ENCODE measurements at regions not wholly inside any gene's neighbourhood (a gene's known extent, or its start where the extent isn't known, plus 50 kb on each side); places are given as distances from the start of the nearest gene placed in this dataset.

DNA sequence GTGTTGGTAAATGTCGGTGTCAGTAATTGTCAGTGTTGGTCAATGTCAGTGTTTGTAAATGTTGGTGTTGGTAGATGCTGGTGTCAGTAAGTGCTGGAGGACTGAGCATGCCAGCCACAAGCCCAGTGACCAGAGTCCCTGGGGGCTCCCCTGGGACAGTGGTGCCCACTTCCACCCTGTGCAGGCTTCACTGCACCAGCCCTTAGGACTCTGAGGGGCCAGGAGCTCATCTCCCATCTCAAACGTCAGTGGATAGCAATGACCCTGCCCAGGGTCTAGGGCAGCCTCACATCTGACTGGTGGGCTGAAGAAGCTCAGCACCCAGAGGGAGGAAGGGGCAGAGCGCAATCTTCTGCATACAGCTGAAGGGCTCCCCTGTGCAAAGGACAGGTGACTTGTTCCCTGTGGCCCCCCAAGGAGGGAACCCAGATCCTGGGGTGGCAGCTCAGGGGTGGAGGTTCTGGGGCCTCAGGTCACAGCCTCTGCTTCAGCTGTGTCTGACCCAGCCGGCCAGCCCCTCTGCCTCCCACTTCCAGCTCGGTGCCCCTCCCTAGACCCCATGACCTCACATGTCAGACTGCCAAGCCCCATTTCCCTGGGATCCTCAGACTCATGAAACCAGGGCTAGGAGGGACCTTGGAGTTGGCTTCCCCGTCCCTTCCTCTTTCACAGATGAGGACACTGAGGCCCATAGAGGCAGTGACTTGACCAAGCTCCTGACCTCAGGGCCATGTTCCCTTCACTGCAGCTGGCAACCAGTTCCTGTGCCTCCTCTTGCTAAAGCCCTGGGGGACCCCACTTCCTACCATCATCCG, 138.4 kb downstream of the CRYBB2 start:
- DNase-seq, result no peak
- TF ChIP-seq CTCF (IDR thresholded peaks at IDR 0.05; ENCODE audit: low read depth, low read length), result no peak
- peaks cover 77% of the 10 kb centered on the region for H3K36me3 ChIP-seq
- no peaks in the 10 kb centered on the region for H3K27me3 ChIP-seq (ENCODE audit: insufficient read depth, low read depth, severe bottlenecking)
- H3K9me3 ChIP-seq (ENCODE audit: severe bottlenecking), result no peaks in the 10 kb centered on the region
- no peak overlapping the region for H3K4me3 ChIP-seq (ENCODE audit: low read depth, low read length)
- H3K27ac ChIP-seq, result no peak overlapping the region

DNA sequence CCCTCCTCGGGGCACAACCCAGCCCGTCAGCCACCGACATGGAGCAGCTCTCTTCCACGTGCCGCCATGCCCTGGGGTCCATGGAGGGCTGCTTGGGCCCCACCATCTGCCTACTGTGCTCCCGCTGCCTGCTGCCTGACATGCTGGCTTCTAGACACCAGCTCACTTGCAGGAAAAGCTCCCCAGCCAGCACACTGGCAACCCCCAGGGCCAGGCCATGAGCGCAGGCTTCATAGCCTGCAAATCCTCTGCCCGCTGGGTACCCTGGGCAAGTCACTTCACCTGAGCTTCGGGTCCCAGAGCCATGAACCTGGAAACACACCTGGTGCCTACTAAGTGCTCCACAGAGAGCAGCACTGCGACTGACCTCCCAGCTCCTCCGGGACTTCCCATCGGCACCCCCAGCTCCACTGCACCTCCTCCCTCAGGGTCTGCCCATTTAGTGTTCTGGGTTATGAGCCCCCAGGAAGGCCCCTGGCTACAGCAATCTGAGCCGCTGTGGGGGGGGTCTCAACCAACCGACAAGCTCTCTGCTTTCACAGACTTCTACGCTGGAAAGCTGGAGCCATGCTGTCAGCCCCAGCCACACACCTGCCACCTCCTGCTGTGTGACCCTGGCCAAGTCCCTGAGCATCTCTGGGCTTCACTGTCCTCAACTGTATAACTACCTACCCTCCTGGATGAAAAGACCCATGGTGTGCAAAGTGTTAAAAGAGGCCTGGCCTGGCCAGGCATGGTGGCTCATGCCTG, 139.2 kb downstream of the CRYBB2 start:
- Histone ChIP-seq H3K27me3 (ENCODE audit: insufficient read depth, low read depth, severe bottlenecking) (no peaks in the 10 kb centered on the region), H3K9me3 (ENCODE audit: severe bottlenecking) (no peaks in the 10 kb centered on the region), H3K27ac (no peak overlapping the region), H3K4me3 (ENCODE audit: low read depth, low read length) (no peak overlapping the region), H3K36me3 (peaks cover 74% of the 10 kb centered on the region)
- DNase-seq, result no peak
- TF ChIP-seq CTCF (IDR thresholded peaks at IDR 0.05; ENCODE audit: low read depth, low read length), result no peak

DNA sequence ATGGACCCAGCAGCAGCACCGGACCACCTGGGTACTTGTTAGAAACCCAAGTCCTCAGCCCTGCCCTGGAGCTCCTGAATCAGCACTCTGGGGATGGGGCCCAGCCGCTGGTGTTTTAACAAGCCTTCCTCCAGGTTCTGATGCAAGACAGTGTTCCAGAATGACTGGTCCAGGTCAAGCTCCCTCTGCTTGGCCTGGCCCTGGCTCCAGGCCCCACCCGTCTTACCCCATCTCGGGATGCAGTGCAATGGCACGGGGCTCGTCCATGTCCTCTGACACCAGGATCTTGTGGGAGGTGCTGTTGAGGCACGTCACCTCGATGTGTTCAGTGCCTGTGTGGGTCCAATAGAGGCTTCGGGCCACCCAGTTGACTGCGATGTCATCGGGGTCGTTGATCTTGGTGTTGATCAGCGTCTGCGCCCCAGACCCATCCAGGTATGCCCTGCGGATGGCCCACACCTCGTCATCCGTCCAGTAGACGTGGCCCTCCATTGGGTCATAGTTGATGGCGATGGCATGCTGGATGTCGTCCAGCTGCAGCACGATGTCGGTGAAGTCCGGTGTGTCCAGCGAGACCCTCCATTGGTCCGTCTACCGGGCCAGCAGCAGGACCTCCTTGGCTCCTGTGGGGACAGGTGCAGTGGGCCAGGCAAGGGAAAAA, 140.3 kb downstream of the CRYBB2 start:
- TF ChIP-seq CTCF (IDR thresholded peaks at IDR 0.05; ENCODE audit: low read depth, low read length), result no peak
- DNase-seq, result no peak
- Histone ChIP-seq H3K27ac (no peak overlapping the region), H3K9me3 (ENCODE audit: severe bottlenecking) (no peaks in the 10 kb centered on the region), H3K27me3 (ENCODE audit: insufficient read depth, low read depth, severe bottlenecking) (no peaks in the 10 kb centered on the region), H3K36me3 (peaks cover 63% of the 10 kb centered on the region), H3K4me3 (ENCODE audit: low read depth, low read length) (no peak overlapping the region)

DNA sequence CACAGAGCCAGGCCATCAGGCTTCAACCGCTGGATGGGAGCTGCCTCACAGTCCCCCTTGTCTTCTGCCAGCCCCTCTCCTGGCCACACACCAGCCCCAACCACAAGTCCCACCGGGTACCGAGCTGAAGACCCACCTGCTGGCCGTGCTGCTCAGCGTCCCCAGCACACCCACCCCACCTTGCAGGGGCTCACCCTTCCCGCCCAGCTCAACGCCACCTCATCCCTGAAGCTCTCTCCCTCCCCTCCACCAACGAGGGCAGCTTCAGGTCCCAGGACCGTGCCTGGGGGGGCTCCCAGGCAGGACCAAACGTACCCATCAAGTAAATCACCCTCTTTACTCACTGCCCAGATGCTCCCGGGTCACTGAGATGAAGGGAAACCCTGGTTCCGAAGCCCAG, 141.0 kb downstream of the CRYBB2 start:
- TF ChIP-seq CTCF (IDR thresholded peaks at IDR 0.05; ENCODE audit: low read depth, low read length), result no peak
- Histone ChIP-seq H3K9me3 (ENCODE audit: severe bottlenecking) (no peaks in the 10 kb centered on the region), H3K27me3 (ENCODE audit: insufficient read depth, low read depth, severe bottlenecking) (no peaks in the 10 kb centered on the region), H3K36me3 (peaks cover 59% of the 10 kb centered on the region), H3K4me3 (ENCODE audit: low read depth, low read length) (no peak overlapping the region), H3K27ac (no peak overlapping the region; the same call in 1 of the 2 replicates)
- no peak for DNase-seq

DNA sequence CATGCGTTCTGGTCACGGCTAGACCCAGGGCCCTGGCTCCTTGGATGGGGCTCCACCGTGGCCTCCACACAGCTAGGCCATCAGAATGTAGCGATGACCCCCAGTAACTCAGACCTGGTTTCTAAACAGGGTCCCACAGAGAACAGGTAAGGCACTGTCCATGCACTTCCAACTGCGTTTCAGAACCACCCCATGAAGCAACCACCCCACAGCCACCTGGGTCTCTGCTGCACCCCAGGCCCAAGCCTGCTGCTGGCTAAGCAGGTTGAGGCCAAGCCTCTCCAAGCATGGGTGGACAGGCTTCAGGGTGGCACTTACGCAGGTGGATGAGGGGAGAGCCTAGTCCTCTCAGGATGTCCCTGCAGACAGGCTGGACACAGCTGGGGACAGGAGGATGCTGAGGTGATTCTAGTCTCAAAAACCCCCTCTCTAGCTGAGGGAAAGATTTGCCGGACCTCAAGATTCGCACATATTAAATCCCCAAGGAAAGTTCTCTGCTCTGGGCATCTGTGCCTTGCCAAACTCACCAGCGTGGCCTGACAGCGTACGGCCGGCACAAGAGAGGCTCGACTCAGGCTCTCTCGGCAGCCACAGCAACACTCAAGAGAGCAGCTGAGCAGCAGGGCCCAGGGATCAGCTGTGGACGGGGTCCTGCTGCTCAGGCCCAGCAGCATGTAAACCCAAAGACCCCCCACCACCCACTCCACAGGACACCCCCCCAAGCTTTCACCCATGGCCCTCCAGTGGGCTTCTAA, 141.6 kb downstream of the CRYBB2 start:
- H3K9me3 ChIP-seq (ENCODE audit: severe bottlenecking), result no peaks in the 10 kb centered on the region
- no peak overlapping the region for H3K4me3 ChIP-seq (ENCODE audit: low read depth, low read length)
- peaks cover 55% of the 10 kb centered on the region for H3K36me3 ChIP-seq
- no peak for TF ChIP-seq CTCF (IDR thresholded peaks at IDR 0.05; ENCODE audit: low read depth, low read length)
- no peaks in the 10 kb centered on the region for H3K27me3 ChIP-seq (ENCODE audit: insufficient read depth, low read depth, severe bottlenecking)
- DNase-seq, result no peak
- H3K27ac ChIP-seq, result no peak overlapping the region
